ENCODE measurements at regions not wholly inside any gene's neighbourhood (a gene's known extent, or its start where the extent isn't known, plus 50 kb on each side); places are given as distances from the start of the nearest gene placed in this dataset.
A peak's percentile ranks its signal among the peaks of the same experiment; 100 is the strongest.
"Not testable (repeated sequence)": the region's sequence is repeated elsewhere in the genome, so short reads cannot be mapped to it uniquely, and the experiment has no call there.

- Mint-ChIP-seq H3K27ac (peak overlapping the region in 1 of 2 donors; percentile 74), H3K27me3 (peaks cover 10% of the 10 kb centered on the region)
- not testable (repeated sequence) for H3K4me1 Mint-ChIP-seq, H3K9me3 Mint-ChIP-seq, ATAC-seq, DNase-seq, H3K4me3 Mint-ChIP-seq
Observed at GRCh38 chr2:240385451-240386161, 49.9 kb upstream of the GPC1 start.
